Rectal smooth muscle tissue (tissue), 1 donor: ENCODE measurements at regions not wholly inside any gene's neighbourhood (a gene's known extent, or its start where the extent isn't known, plus 50 kb on each side); places are given as distances from the start of the nearest gene placed in this dataset.
"Not testable (repeated sequence)": the region's sequence is repeated elsewhere in the genome, so short reads cannot be mapped to it uniquely, and the experiment has no call there.

Source experiments
- H3K27ac ChIP-seq: one replicate; pipeline ENCODE4 v1.7.0; 2013; ENCODE audit warnings: low read depth, low read length, inconsistent platforms
- H3K27me3 ChIP-seq: one replicate; pipeline ENCODE4 v1.7.0; 2013; ENCODE audit warnings: low read length; ENCODE audit not compliant: control insufficient read depth, insufficient read depth
- H3K36me3 ChIP-seq: one replicate; pipeline ENCODE4 v1.7.0; 2013; ENCODE audit warnings: low read length; ENCODE audit not compliant: control insufficient read depth, insufficient read depth
- H3K4me1 ChIP-seq: one replicate; pipeline ENCODE4 v1.7.0; 2013; ENCODE audit warnings: low read length; ENCODE audit not compliant: control insufficient read depth, insufficient read depth
- H3K4me3 ChIP-seq: one replicate; pipeline ENCODE4 v1.7.0; 2013; ENCODE audit warnings: low read length
- H3K9ac ChIP-seq: one replicate; pipeline ENCODE4 v1.7.0; 2013; ENCODE audit warnings: low read length

GRCh38 chr7:54166419-54166818, 375.8 kb upstream of the VSTM2A start:
- no peak overlapping the region for H3K9ac ChIP-seq
- H3K4me3 ChIP-seq: no peak overlapping the region
- H3K27ac ChIP-seq: no peak overlapping the region
- H3K27me3 ChIP-seq: no peaks in the 10 kb centered on the region
- no peaks in the 10 kb centered on the region for H3K36me3 ChIP-seq
- H3K4me1 ChIP-seq: no peaks in the 10 kb centered on the region

- no peak overlapping the region for H3K4me3 ChIP-seq
- H3K27me3 ChIP-seq: no peaks in the 10 kb centered on the region
- no peaks in the 10 kb centered on the region for H3K36me3 ChIP-seq
These were observed 362.7 kb upstream of the VSTM2A start for GRCh38 chr7:54179321-54180029.

GRCh38 chr7:54180796-54181195, 361.4 kb upstream of the VSTM2A start:
- H3K27ac ChIP-seq: no peak overlapping the region
- H3K36me3 ChIP-seq: no peaks in the 10 kb centered on the region
- H3K27me3 ChIP-seq: no peaks in the 10 kb centered on the region
- H3K4me1 ChIP-seq: no peaks in the 10 kb centered on the region
- H3K4me3 ChIP-seq: no peak overlapping the region
- H3K9ac ChIP-seq: no peak overlapping the region

More at GRCh38 chr7:54179321-54180029, 362.7 kb upstream of the VSTM2A start:
- Histone ChIP-seq H3K4me1 (no peaks in the 10 kb centered on the region), H3K9ac (no peak overlapping the region), H3K27ac (no peak overlapping the region)

GRCh38 chr7:54183055-54183454, 359.1 kb upstream of the VSTM2A start:
- Histone ChIP-seq H3K9ac (no peak overlapping the region), H3K36me3 (no peaks in the 10 kb centered on the region), H3K27me3 (no peaks in the 10 kb centered on the region), H3K4me3 (no peak overlapping the region), H3K4me1 (no peaks in the 10 kb centered on the region), H3K27ac (no peak overlapping the region)

GRCh38 chr7:54186336-54186735, 355.8 kb upstream of the VSTM2A start:
- no peaks in the 10 kb centered on the region for H3K4me1 ChIP-seq
- no peak overlapping the region for H3K4me3 ChIP-seq
- H3K9ac ChIP-seq: no peak overlapping the region
- no peaks in the 10 kb centered on the region for H3K36me3 ChIP-seq
- no peak overlapping the region for H3K27ac ChIP-seq
- H3K27me3 ChIP-seq: no peaks in the 10 kb centered on the region

- Histone ChIP-seq H3K36me3 (no peaks in the 10 kb centered on the region), H3K4me3 (no peak overlapping the region), H3K4me1 (no peaks in the 10 kb centered on the region), H3K9ac (no peak overlapping the region), H3K27me3 (no peaks in the 10 kb centered on the region), H3K27ac (no peak overlapping the region)
These were observed 354.1 kb upstream of the VSTM2A start for GRCh38 chr7:54187886-54188685.

GRCh38 chr7:54188843-54189242, 353.3 kb upstream of the VSTM2A start:
- Histone ChIP-seq H3K9ac (no peak overlapping the region), H3K27ac (no peak overlapping the region), H3K4me1 (no peaks in the 10 kb centered on the region), H3K27me3 (no peaks in the 10 kb centered on the region), H3K36me3 (no peaks in the 10 kb centered on the region), H3K4me3 (no peak overlapping the region)

- Histone ChIP-seq H3K36me3 (no peaks in the 10 kb centered on the region), H3K4me1 (no peaks in the 10 kb centered on the region), H3K9ac (no peak overlapping the region), H3K27me3 (no peaks in the 10 kb centered on the region), H3K27ac (no peak overlapping the region), H3K4me3 (no peak overlapping the region)
These were observed 352.8 kb upstream of the VSTM2A start for GRCh38 chr7:54189330-54189729.

GRCh38 chr7:54201501-54201900, 340.7 kb upstream of the VSTM2A start:
- H3K27me3 ChIP-seq: no peaks in the 10 kb centered on the region

GRCh38 chr7:54215424-54215823, 326.8 kb upstream of the VSTM2A start:
- H3K4me1 ChIP-seq: no peaks in the 10 kb centered on the region
- no peak overlapping the region for H3K4me3 ChIP-seq
- H3K27ac ChIP-seq: no peak overlapping the region
- H3K9ac ChIP-seq: no peak overlapping the region
- no peaks in the 10 kb centered on the region for H3K36me3 ChIP-seq
- H3K27me3 ChIP-seq: no peaks in the 10 kb centered on the region

More at GRCh38 chr7:54201501-54201900, 340.7 kb upstream of the VSTM2A start:
- Histone ChIP-seq H3K9ac (no peak overlapping the region), H3K27ac (no peak overlapping the region), H3K4me1 (no peaks in the 10 kb centered on the region), H3K4me3 (no peak overlapping the region), H3K36me3 (no peaks in the 10 kb centered on the region)

GRCh38 chr7:54226030-54226429, 316.1 kb upstream of the VSTM2A start:
- H3K9ac ChIP-seq, H3K4me1 ChIP-seq, H3K36me3 ChIP-seq, H3K4me3 ChIP-seq, H3K27ac ChIP-seq, H3K27me3 ChIP-seq: not testable (repeated sequence)

- H3K36me3 ChIP-seq: no peaks in the 10 kb centered on the region
- H3K9ac ChIP-seq: no peak overlapping the region
- H3K27me3 ChIP-seq: no peaks in the 10 kb centered on the region
- H3K4me1 ChIP-seq: no peaks in the 10 kb centered on the region
- H3K4me3 ChIP-seq: no peak overlapping the region
- H3K27ac ChIP-seq: no peak overlapping the region
These were observed 299.4 kb upstream of the VSTM2A start for GRCh38 chr7:54242776-54243175.

GRCh38 chr7:54245020-54245419, 297.2 kb upstream of the VSTM2A start:
- H3K36me3 ChIP-seq: no peaks in the 10 kb centered on the region
- no peak overlapping the region for H3K9ac ChIP-seq
- no peaks in the 10 kb centered on the region for H3K4me1 ChIP-seq
- no peak overlapping the region for H3K27ac ChIP-seq
- H3K4me3 ChIP-seq: no peak overlapping the region
- H3K27me3 ChIP-seq: no peaks in the 10 kb centered on the region
